NCI-H1105 treated with DMSO at 0.1 percent for 48 hours (cell line): ENCODE measurements at regions not wholly inside any gene's neighbourhood (a gene's known extent, or its start where the extent isn't known, plus 50 kb on each side); places are given as distances from the start of the nearest gene placed in this dataset.
A peak's percentile ranks its signal among the peaks of the same experiment; 100 is the strongest.
"Not testable (repeated sequence)": the region's sequence is repeated elsewhere in the genome, so short reads cannot be mapped to it uniquely, and the experiment has no call there.

Experiments used
- DNase-seq: peaks from one replicate; lab custom pipeline; 2025; lab: John Stamatoyannopoulos, UW

DNA sequence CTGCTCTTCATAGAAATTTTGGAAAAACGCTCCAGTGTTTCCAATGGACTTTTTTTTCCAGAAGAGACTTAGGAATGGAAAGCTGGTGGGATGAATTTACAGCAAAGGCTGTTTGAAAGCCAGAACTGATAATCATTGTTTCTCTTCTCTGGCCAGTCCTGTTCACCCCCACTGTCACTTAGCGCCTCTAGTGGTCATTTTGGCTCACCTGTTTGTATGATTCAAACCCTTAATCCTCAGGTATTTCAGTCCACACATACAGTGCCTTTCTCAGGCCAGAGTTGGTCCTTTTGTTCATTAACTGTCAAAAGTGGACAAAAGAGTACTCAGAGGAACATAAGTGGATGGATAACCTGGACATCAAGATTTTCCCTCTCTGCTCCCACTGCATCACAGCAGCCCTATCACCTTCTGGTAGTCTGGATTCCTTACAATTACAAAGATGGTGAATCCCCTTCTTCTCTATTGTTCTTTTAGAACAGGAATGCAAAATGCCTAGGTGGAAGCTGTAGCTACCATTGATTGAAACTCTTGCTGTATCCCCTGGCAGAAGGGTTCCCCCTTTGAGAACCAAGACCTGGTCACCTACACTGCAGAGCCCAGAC, 177.6 kb upstream of the OLFM3 start:
- no peak for DNase-seq

DNA sequence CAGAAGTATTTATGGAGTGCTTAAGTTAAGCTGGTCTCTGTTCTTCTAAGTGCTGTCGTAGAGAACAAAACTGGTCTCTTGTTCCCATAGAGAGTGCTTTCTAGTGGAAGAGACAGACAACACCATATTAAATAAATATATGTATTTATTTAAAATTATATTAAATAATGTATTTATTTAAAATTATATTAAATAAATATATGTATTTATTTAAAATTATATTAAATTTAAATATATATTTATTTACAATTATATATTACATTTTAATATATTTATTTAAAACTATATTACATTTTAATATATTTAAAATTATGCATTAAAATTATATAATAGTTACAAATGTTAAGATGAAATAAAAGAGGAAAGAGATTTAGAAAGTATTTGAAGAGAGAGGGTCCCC, 175.5 kb upstream of the OLFM3 start:
- DNase-seq: no peak

- peak; percentile 72 for DNase-seq
Observed at GRCh38 chr1:102163799-102164198, 167.1 kb upstream of the OLFM3 start.

DNA sequence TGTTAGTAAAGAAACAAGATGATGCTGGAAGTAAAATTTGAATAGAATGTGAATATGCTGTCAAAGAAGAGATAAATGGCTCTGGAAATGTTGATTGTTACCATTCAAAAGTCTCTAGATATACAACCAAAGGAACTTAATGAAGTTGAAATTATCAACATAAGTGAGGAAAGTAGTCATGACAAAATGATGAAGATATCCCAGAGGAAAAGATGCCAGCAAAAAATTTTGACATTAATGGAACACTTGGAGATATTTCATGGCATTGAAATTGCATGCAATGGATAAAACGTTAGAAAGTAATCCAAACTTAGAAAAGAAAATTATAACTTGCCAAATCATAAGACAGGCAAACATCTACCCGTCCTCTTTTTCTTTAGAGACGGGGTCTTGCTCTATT, 154.5 kb upstream of the OLFM3 start:
- no peak for DNase-seq

GRCh38 chr1:102120910-102121309, 124.2 kb upstream of the OLFM3 start:
- DNase-seq: peak; percentile 40

DNA sequence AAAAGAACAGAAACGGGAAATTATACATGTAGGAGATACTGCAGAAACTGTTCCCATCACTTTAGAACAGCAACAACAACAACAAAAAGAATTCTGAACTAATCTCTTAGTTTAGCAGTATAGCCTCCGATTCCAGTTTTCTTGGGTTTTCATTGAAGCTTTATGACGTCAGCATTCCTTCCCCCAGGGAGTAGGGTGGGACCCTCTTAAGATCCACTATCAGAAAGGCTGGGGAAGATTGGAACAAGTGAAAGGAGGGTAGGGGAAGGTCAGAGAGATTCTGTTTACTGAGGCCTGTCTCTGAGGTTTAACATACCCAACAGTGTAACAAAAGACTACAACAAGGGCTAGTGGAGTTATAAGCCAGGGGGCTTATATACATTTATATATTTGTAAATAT, 121.4 kb upstream of the OLFM3 start:
- DNase-seq: no peak

DNA sequence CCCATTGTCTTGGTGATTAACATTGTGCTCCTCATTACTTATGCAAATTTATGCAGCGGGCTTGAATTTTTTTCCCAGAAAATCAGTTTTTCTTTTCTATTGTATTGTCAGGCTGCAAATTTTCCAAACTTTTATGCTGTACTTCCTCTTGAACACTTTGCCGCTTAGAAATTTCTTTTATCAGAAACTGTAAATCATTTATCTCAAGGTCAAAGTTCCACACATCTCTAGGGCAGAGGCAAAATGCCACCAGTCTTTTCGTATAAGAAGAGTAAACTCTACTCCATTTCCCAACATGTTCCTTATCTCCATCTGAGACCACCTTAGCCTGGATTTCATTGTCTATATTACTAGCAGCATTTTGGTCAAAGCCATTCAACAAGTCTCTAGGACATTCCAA, 113.9 kb upstream of the OLFM3 start:
- no peak for DNase-seq

- not testable (repeated sequence) for DNase-seq
Observed at GRCh38 chr1:102109493-102109892, 112.8 kb upstream of the OLFM3 start.

GRCh38 chr1:102107441-102107840, 110.7 kb upstream of the OLFM3 start:
- no peak for DNase-seq

DNA sequence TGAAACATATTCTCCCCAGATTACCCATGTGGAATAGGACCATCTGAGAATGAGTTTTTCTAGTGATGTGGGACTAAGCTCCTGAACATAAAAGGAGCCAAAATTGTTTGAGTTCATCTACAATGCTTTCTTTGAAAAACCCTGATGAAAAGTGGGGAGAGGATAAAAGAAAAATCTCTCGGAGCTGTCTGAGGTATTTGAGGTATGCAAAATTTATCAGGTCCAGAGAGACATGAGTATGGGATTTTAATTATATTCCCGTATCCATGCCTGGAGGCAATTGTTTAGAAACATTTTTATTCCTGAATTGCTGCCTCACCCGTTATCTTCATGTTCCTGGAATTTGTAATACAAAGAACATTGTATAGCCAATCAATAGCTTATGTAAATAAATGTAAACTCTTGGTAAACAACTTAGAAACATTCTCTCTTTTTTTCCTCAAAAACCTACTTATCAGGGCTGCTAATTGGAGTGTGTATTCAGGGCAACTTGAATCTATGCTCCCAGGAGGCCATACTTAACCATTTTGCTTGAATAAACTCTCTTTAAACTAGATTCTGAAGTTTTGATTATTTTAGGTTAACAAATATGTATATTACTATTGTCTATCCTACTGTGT, 109.3 kb upstream of the OLFM3 start:
- no peak for DNase-seq

DNA sequence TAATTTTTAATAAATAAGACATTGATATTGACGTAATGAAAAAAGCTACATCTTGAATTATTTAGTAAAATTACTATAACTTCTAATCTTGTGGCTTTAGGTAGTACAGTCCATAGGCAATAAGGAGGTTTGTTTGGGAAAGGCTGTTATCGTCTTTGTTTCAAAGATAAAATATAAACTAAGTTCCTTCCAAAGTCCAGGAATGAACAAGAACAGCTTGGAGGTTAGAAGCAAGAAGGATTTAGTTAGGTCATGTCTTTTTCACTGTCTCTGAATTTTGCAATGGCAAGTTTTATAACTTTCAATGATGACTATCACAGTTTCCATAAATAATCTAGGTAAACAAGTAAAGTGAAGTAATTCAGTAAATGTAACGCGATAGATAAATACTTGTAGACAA, 106.9 kb upstream of the OLFM3 start:
- no peak for DNase-seq

DNA sequence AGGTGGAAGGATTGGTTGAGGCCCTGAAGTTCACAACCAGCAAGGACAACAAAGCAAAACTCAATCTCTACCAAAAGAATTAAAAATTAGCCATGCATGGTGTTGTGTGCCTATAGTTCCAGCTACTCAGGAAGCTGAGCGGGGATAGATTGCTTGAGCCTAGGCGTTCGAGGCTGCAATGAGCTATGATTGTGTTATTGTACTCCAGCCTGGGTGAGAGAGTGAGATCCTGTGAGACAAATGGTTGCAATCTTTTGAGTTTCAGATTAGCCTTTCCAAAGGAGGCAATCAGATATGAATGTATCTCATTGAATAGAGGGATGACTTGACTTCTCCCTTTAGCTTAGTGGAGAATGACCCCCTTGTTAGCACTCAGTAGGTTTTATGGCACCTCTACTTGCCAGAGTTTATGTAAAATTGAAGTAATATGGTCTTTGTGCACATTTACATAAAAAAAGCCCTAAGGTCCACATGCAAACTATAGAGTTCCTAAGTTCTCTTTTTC, 105.6 kb upstream of the OLFM3 start:
- no peak for DNase-seq

DNA sequence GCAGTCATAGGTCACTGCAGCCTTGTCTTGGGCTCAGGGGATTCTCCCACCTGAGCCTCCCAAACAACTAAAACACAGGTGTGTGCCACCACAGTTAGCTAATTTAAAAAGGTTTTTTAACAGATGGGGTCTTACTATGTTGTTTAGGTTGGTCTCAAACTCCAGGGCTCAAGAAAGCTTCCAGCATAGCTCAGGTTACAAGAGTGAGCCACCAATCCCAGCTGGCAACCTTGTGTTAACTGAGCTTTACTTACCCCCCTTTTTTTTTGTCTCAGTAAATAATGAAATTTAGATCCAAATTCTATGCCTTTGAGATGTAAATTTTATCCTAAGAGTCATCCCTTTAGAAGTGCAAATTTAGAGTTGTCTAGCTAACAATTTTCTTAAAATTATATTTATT, 103.9 kb upstream of the OLFM3 start:
- DNase-seq: no peak

DNA sequence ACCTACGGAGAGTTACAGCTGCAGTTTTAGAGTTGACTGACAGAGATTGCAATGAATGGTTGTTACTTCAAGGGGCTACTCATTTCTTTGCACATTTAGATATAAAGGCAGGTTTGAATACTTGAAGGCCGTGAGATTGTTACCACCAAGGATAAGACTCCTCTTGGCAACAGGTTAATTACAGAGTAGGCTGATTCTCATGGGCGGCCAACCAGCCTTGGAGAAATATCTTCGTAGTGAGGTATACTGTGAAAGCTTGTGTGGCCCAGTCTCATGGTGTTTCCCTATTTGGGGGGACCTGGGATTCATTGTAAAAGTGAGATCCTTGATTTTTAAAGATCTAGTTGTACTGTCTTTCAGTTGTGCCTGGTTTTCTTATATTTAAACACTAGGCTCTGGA, 103.2 kb upstream of the OLFM3 start:
- DNase-seq: no peak

GRCh38 chr1:102098536-102098935, 101.8 kb upstream of the OLFM3 start:
- DNase-seq: no peak

DNA sequence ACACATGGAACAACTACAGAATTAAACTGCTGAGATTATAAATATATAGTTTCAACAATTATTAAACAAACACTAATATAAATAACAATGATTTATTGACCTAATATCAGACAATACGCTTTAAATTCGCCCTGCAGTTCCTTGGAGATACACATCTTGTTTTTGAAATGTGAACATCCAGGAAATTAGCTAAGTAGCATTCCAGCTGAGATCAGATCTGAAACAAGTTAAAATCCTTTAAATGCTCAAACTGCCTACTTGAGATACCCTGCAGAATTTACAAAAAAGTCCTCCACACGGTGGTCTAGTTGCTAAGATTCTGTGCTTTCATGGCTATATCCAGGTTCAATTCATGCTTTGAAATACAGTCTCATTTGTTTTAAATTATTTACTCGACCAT, 101.4 kb upstream of the OLFM3 start:
- no peak for DNase-seq

DNA sequence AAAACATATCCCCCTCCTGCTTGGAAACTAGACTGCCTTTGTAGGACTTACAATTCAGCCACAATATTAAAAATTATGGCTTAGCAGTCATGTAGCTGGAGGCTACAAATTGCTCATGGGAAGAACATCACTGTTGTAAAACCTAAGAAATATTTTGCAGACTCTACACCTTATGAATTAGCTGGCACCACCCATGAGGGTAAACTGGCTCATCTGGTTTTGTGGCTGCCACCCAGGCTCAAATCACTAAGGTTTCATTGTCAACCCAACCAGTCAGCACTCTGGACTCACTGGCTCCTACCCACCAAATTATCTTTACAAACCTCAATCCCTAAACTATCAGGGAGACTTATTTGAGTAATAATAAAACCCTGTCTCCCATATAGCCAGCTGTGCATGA, 100.7 kb upstream of the OLFM3 start:
- DNase-seq: no peak

DNA sequence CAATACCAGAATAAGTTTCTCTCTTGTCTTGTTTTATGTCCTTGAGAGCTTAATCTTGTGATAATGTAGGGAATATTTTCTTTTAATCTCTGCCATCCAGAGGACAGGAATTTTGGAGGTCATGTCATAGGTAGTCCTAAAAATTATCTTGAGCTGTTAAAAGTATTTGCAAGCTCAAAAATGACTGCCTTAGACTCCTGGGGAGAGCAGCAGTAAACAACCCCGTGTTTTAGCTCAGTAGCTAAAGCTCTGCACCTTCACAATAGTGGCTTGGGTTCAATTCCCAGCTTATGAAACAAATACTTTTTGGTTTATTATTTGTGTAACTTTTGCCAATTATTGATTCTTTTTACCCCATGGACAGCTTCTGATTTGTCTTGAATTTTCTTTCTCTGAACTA, 99.4 kb upstream of the OLFM3 start:
- no peak for DNase-seq

- no peak for DNase-seq
Observed at GRCh38 chr1:102089791-102090190, 93.1 kb upstream of the OLFM3 start.

GRCh38 chr1:102085896-102086295, 89.2 kb upstream of the OLFM3 start:
- no peak for DNase-seq

DNA sequence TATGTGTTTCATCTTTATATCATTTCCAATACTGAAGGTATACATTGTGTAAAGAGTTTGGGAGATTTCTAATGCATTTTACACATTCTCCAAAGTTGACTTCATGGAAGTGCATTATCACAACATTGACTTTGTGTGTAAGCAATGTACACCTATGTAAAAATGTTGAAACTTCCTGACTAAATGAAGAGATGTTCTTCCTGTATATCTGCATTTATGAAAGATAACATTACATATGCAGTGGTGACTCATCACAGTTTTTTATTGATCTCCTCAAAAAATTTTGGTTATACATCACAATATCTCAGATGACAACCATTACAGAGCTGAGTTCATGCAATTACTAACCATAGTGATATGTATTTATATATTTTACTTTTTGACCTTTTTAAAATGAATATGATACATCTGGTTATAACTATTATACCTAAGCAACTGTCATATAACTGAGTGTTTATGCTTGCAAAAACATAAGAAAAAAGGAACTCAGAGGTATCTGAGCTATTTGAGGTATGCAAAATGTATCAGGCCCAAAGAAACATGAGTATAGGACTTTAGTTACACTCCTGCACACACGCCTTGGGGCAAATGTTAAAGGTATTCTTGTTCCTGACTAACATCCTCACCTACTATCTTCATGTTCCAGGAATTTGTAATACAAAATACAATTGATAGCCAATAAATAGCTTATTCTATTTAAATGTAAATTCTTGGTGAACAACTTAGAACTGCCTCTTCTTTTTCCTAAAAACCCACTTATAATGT, 88.2 kb upstream of the OLFM3 start:
- DNase-seq: no peak

DNA sequence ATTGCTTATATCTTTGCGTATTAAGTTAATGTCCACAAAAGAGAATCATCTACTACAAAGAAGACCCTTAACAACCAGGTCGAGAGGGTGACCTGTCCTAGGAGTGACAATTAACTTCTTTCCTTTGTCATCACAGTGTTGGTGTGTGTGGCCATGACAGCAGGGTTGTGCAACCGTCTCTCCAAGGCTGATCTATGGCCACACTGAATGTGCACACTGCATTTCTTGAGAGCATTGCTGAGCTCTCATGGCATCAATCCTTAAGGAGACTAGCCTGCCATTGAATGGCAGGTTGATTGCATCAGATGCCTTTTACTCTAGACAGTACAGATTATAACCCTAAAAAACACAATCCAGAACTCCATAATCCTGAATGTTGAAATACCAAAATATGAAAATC, 86.5 kb upstream of the OLFM3 start:
- DNase-seq: no peak

- DNase-seq: no peak
Observed at GRCh38 chr1:102074874-102075273, 78.1 kb upstream of the OLFM3 start.
